ENCODE measurements at regions not wholly inside any gene's neighbourhood (a gene's known extent, or its start where the extent isn't known, plus 50 kb on each side); places are given as distances from the start of the nearest gene placed in this dataset.

DNA sequence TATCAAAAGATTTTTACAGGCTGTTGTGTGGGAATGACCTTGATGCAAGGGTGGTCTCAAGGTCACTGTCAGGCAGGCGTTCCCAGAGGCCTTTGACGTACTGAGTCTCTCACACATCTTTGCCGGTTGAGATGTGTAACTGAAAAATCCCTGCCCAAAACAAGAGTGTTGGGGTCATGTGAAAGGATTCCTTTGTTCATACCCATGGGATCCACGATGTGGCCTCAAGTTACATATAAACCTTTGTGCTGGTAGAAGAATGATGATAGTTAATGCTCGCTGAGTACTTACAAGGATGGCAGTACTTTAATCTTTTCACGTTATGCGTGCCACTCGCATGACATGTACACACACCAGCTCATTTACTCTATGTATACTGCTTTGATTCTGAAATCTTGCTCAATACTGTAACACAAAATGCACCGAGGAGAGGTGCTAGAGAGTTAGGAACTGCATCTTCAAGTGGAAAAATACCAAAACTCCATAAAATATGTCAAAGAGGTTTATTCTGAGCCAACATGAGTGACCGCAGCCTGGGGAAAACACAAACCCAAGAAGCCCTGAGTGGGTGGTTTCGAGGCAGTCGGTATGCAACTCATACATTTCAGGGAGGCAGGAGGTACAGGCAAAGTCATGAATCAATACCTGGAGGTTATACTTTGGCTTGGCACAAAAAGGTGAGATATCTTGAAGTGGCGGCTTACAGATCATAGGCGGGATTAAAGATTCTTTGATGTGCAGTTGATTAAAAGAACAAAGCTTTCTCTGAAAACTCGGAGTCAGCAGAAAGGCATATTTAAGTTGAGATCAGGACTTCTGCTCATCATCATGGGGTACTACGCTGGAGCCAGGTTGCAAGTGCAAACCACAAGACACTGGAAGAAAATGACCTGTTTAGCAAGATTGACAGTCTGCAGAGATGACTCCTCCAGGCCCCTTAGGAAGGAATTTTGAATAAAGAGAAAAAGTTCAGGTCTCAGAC, 87.4 kb upstream of the ARHGEF7 start:
- Histone ChIP-seq H3K27me3 (ENCODE audit: control insufficient read depth in 3 of 3, insufficient read depth in 3 of 3, low read length in 2 of 3) (no peaks in the 10 kb centered on the region), H3K9ac (ENCODE audit: insufficient read depth in 1 of 2, low read length in 2 of 2) (no peak overlapping the region), H3K9me3 (ENCODE audit: control insufficient read depth in 4 of 4, insufficient read depth in 3 of 4, low read length in 3 of 4) (peaks cover 0 to 5% (median 0%) of the 10 kb centered on the region in 4 donors), H3K36me3 (ENCODE audit: control insufficient read depth in 4 of 4, insufficient read depth in 4 of 4, low read length in 4 of 4) (no peaks in the 10 kb centered on the region), H3K4me1 (ENCODE audit: control insufficient read depth in 5 of 5, insufficient read depth in 5 of 5, low read length in 5 of 5) (no peaks in the 10 kb centered on the region), H3K27ac (ENCODE audit: low read depth in 1 of 2, low read length in 1 of 2) (no peak overlapping the region), H3K4me3 (no peak overlapping the region)
- peak; percentile 31 to 55 (median 40) for DNase-seq
- WGBS, 2 donors: 62 to 80% methylated on average over 16 of the region's 16 CpGs
- TF ChIP-seq, protein P1, sequence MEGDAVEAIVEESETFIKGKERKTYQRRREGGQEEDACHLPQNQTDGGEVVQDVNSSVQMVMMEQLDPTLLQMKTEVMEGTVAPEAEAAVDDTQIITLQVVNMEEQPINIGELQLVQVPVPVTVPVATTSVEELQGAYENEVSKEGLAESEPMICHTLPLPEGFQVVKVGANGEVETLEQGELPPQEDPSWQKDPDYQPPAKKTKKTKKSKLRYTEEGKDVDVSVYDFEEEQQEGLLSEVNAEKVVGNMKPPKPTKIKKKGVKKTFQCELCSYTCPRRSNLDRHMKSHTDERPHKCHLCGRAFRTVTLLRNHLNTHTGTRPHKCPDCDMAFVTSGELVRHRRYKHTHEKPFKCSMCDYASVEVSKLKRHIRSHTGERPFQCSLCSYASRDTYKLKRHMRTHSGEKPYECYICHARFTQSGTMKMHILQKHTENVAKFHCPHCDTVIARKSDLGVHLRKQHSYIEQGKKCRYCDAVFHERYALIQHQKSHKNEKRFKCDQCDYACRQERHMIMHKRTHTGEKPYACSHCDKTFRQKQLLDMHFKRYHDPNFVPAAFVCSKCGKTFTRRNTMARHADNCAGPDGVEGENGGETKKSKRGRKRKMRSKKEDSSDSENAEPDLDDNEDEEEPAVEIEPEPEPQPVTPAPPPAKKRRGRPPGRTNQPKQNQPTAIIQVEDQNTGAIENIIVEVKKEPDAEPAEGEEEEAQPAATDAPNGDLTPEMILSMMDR (IDR thresholded peaks at IDR 0.05; ENCODE audit: control extremely low read depth, extremely low read depth): no peak
- ATAC-seq (ENCODE audit: insufficient read depth, low FRiP score): no peak

DNA sequence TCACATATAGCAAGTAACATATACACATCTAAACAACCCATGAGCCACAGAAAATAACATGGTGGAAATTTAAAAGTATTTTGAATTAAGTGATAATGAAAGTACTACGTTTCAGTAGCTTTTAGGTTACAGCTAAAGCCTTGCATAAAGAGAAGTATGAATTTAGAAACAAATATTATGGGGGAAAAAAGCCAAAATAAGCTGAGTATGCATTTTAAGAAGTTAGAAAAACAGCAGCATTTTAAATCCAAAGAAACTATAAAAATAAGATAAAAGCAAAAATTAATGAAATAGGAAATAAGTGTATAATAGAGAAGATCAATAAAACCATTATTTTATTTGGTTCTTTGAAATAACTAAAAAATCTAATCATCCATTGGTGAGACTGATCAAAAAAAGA, 89.8 kb upstream of the ARHGEF7 start:
- WGBS, 2 donors: 74 to 78% methylated on average over 1 of the region's 1 CpG
- Histone ChIP-seq H3K9ac (ENCODE audit: insufficient read depth in 1 of 2, low read length in 2 of 2) (no peak overlapping the region), H3K36me3 (ENCODE audit: control insufficient read depth in 4 of 4, insufficient read depth in 4 of 4, low read length in 4 of 4) (no peaks in the 10 kb centered on the region), H3K27me3 (ENCODE audit: control insufficient read depth in 3 of 3, insufficient read depth in 3 of 3, low read length in 2 of 3) (no peaks in the 10 kb centered on the region), H3K4me3 (no peak overlapping the region), H3K27ac (ENCODE audit: low read depth in 1 of 2, low read length in 1 of 2) (no peak overlapping the region), H3K4me1 (ENCODE audit: control insufficient read depth in 5 of 5, insufficient read depth in 5 of 5, low read length in 5 of 5) (no peaks in the 10 kb centered on the region), H3K9me3 (ENCODE audit: control insufficient read depth in 4 of 4, insufficient read depth in 3 of 4, low read length in 3 of 4) (peaks cover 0 to 9% (median 7%) of the 10 kb centered on the region in 4 donors)
- DNase-seq: no peak
- no peak for ATAC-seq (ENCODE audit: insufficient read depth, low FRiP score)
- TF ChIP-seq, protein P1 (IDR thresholded peaks at IDR 0.05; ENCODE audit: control extremely low read depth, extremely low read depth): no peak

- Histone ChIP-seq H3K27ac (ENCODE audit: low read depth in 1 of 2, low read length in 1 of 2) (no peak overlapping the region), H3K4me3 (no peak overlapping the region), H3K27me3 (ENCODE audit: control insufficient read depth in 3 of 3, insufficient read depth in 3 of 3, low read length in 2 of 3) (no peaks in the 10 kb centered on the region), H3K9ac (ENCODE audit: insufficient read depth in 1 of 2, low read length in 2 of 2) (no peak overlapping the region), H3K9me3 (ENCODE audit: control insufficient read depth in 4 of 4, insufficient read depth in 3 of 4, low read length in 3 of 4) (peaks cover 0 to 9% (median 7%) of the 10 kb centered on the region in 4 donors), H3K4me1 (ENCODE audit: control insufficient read depth in 5 of 5, insufficient read depth in 5 of 5, low read length in 5 of 5) (no peaks in the 10 kb centered on the region), H3K36me3 (ENCODE audit: control insufficient read depth in 4 of 4, insufficient read depth in 4 of 4, low read length in 4 of 4) (no peaks in the 10 kb centered on the region)
- ATAC-seq (ENCODE audit: insufficient read depth, low FRiP score) (no peak), DNase-seq (no peak)
- WGBS, 2 donors: 87 to 94% methylated on average over 6 of the region's 6 CpGs
- TF ChIP-seq, protein P1 (IDR thresholded peaks at IDR 0.05; ENCODE audit: control extremely low read depth, extremely low read depth): no peak
Measured at GRCh38 chr13:111022886-111023285, 92.2 kb upstream of the ARHGEF7 start.

Measured in lung (tissue), 11 donors.